ENCODE measurements at regions not wholly inside any gene's neighbourhood (a gene's known extent, or its start where the extent isn't known, plus 50 kb on each side); places are given as distances from the start of the nearest gene placed in this dataset.

- Histone ChIP-seq H3K9me3 (no peaks in the 10 kb centered on the region), H3K27ac (no peak overlapping the region), H3K4me3 (no peak overlapping the region), H3K27me3 (no peaks in the 10 kb centered on the region), H3K36me3 (no peaks in the 10 kb centered on the region), H3K4me1 (no peaks in the 10 kb centered on the region)
- DNase-seq (ENCODE audit: low spot score), result no peak
- TF ChIP-seq CTCF (IDR thresholded peaks at IDR 0.05), result no peak
Measured at GRCh38 chr2:104929663-104930062, 75.7 kb downstream of the POU3F3 start.

- TF ChIP-seq CTCF (IDR thresholded peaks at IDR 0.05), result no peak
Measured at GRCh38 chr2:104930732-104931131, 76.8 kb downstream of the POU3F3 start.

GRCh38 chr2:104932243-104932642, 78.3 kb downstream of the POU3F3 start:
- no peak for DNase-seq (ENCODE audit: low spot score)
- H3K9me3 ChIP-seq, result no peaks in the 10 kb centered on the region
- H3K4me1 ChIP-seq, result no peaks in the 10 kb centered on the region
- no peak overlapping the region for H3K27ac ChIP-seq
- H3K36me3 ChIP-seq, result no peaks in the 10 kb centered on the region
- H3K4me3 ChIP-seq, result no peak overlapping the region
- TF ChIP-seq CTCF (IDR thresholded peaks at IDR 0.05), result no peak
- no peaks in the 10 kb centered on the region for H3K27me3 ChIP-seq

More at GRCh38 chr2:104930732-104931131, 76.8 kb downstream of the POU3F3 start:
- DNase-seq (ENCODE audit: low spot score), result no peak
- Histone ChIP-seq H3K4me3 (no peak overlapping the region), H3K27ac (no peak overlapping the region), H3K36me3 (no peaks in the 10 kb centered on the region), H3K9me3 (no peaks in the 10 kb centered on the region), H3K27me3 (no peaks in the 10 kb centered on the region), H3K4me1 (no peaks in the 10 kb centered on the region)

DNA sequence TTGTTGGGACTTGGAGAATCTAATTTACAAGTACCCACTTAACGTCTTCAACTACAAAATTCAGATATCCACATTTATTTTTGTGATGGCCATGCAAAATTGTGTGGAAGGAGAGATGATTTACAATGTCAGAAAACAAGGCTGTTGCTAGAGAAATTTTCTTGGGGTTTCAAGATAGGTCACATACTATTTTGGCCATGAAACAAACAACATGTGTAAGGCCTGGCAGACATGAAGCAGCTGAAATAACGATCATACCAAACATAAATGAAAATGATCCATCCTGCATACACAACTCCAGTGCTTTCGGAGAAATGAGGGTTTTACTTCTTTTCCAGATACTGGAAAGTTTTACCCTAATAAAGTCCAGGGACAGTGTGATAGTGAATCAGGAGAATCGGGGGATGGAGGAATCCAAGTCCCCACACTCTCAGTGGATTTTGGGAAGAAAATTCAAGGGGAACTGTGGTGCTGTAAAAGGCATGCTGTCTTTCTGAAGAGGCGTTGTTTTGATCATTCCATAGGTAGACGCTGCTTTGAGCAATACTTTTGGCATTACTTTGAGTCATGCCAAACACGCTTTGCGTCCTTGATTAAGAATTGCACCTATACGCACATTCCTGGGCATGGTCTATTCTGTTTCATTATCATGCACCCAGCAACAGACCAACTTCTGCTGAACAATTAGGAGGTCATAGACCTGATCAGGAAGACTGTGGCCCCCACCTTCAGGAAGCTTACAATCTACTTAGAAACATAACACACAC, 79.4 kb downstream of the POU3F3 start:
- H3K4me3 ChIP-seq, result no peak overlapping the region
- no peak overlapping the region for H3K27ac ChIP-seq
- no peaks in the 10 kb centered on the region for H3K36me3 ChIP-seq
- no peaks in the 10 kb centered on the region for H3K27me3 ChIP-seq
- no peaks in the 10 kb centered on the region for H3K4me1 ChIP-seq
- H3K9me3 ChIP-seq, result no peaks in the 10 kb centered on the region
- DNase-seq (ENCODE audit: low spot score), result no peak
- no peak for TF ChIP-seq CTCF (IDR thresholded peaks at IDR 0.05)

GRCh38 chr2:104936527-104936926, 82.6 kb downstream of the POU3F3 start:
- Histone ChIP-seq H3K9me3 (no peaks in the 10 kb centered on the region), H3K36me3 (no peaks in the 10 kb centered on the region), H3K27ac (no peak overlapping the region), H3K27me3 (no peaks in the 10 kb centered on the region), H3K4me3 (no peak overlapping the region), H3K4me1 (no peaks in the 10 kb centered on the region)
- no peak for TF ChIP-seq CTCF (IDR thresholded peaks at IDR 0.05)
- no peak for DNase-seq (ENCODE audit: low spot score)

Measured in right atrium auricular region (tissue), 2 donors.